ENCODE measurements at regions not wholly inside any gene's neighbourhood (a gene's known extent, or its start where the extent isn't known, plus 50 kb on each side); places are given as distances from the start of the nearest gene placed in this dataset.

GRCh38 chr5:118029807-118030206 lies 958.5 kb downstream of the DTWD2 start:
- TF ChIP-seq POLR2A (IDR thresholded peaks at IDR 0.05; ENCODE audit: low read depth, low read length) (no peak), POLR2AphosphoS5 (IDR thresholded peaks at IDR 0.05; ENCODE audit: low read depth, low read length) (no peak), PAX5 (IDR thresholded peaks at IDR 0.05; ENCODE audit: insufficient read depth, low read length, severe bottlenecking) (no peak), TAF1 (IDR thresholded peaks at IDR 0.05; ENCODE audit: low read depth, low read length) (no peak)
